Neural progenitor cell (in vitro differentiated cells): ENCODE measurements at regions not wholly inside any gene's neighbourhood (a gene's known extent, or its start where the extent isn't known, plus 50 kb on each side); places are given as distances from the start of the nearest gene placed in this dataset.

Experiments
- DNase-seq: peaks from one replicate; pipeline ENCODE4 v3.0.0-alpha.2; 2016; ENCODE audit warnings: low spot score
- H2AFZ ChIP-seq: fragments of 200-600 bp; sonication (generic); replicated peaks from 2 replicates; pipeline ENCODE4 v1.6.1; 2016; ENCODE audit warnings: antibody characterized with exemption
- H3F3A ChIP-seq: fragments of 200-600 bp; sonication (generic); 2 replicates; pipeline ENCODE4 v1.6.1; 2016; ENCODE audit warnings: antibody characterized with exemption, low read depth
- H3K27ac ChIP-seq: fragments of 200-600 bp; sonication (generic); 2 replicates; pipeline ENCODE4 v1.5.1; 2016; ENCODE audit warnings: mild to moderate bottlenecking
- H3K27me3 ChIP-seq: fragments of 200-600 bp; sonication (generic); 2 replicates; pipeline ENCODE4 v1.6.1; 2016; ENCODE audit warnings: mild to moderate bottlenecking, moderate library complexity
- H3K36me3 ChIP-seq: fragments of 200-600 bp; sonication (generic); 2 replicates; pipeline ENCODE4 v1.5.1; 2016
- H3K4me1 ChIP-seq: fragments of 200-600 bp; sonication (generic); 2 replicates; pipeline ENCODE4 v1.6.1; 2016; ENCODE audit warnings: mixed run types
- H3K4me2 ChIP-seq: fragments of 200-600 bp; sonication (generic); 2 replicates; pipeline ENCODE4 v1.6.1; 2016
- H3K4me3 ChIP-seq: fragments of 200-600 bp; sonication (generic); 2 replicates; pipeline ENCODE4 v1.5.1; 2016
- H3K79me2 ChIP-seq: fragments of 200-600 bp; sonication (generic); 2 replicates; pipeline ENCODE4 v1.6.1; 2016; ENCODE audit warnings: low read depth
- H3K9ac ChIP-seq: fragments of 200-600 bp; sonication (generic); 2 replicates; pipeline ENCODE4 v1.6.1; 2016
- H3K9me3 ChIP-seq: fragments of 200-600 bp; sonication (generic); 2 replicates; pipeline ENCODE4 v1.5.1; 2016; ENCODE audit warnings: low read depth
- H4K20me1 ChIP-seq: fragments of 200-600 bp; sonication (generic); 2 replicates; pipeline ENCODE4 v1.6.1; 2016; ENCODE audit warnings: low read depth
- H3K27ac Mint-ChIP-seq: 3 replicates; pipeline ENCODE4 v1.8.0; 2021; ENCODE audit warnings: mixed read lengths
- H3K27me3 Mint-ChIP-seq: 2 replicates; pipeline ENCODE4 v1.8.0; 2022; ENCODE audit warnings: low read depth, mild to moderate bottlenecking, inconsistent platforms, moderate library complexity, mixed read lengths; ENCODE audit not compliant: insufficient read depth
- H3K36me3 Mint-ChIP-seq: 3 replicates; pipeline ENCODE4 v1.8.0; 2021; ENCODE audit warnings: mixed read lengths
- H3K4me1 Mint-ChIP-seq: 3 replicates; pipeline ENCODE4 v1.8.0; 2021; ENCODE audit warnings: mixed read lengths
- H3K4me3 Mint-ChIP-seq: 3 replicates; pipeline ENCODE4 v1.8.0; 2021; ENCODE audit warnings: mild to moderate bottlenecking, moderate library complexity, mixed read lengths
- H3K9me3 Mint-ChIP-seq: 3 replicates; pipeline ENCODE4 v1.8.0; 2020; ENCODE audit warnings: mixed read lengths
- EZH2 ChIP-seq: fragments of 200-600 bp; sonication (generic); IDR thresholded peaks from 2 replicates; pipeline ENCODE4 v1.6.1; 2017; ENCODE audit warnings: antibody characterized with exemption, mild to moderate bottlenecking, moderate library complexity
- EZH2phosphoT487 ChIP-seq: fragments of 200-600 bp; sonication (generic); IDR thresholded peaks from 2 replicates; pipeline ENCODE4 v1.6.1; 2017; ENCODE audit warnings: antibody characterized with exemption
- TF ChIP-seq, protein P1 (sequence below): fragments of 200-600 bp; sonication (generic); IDR thresholded peaks from 2 replicates; pipeline ENCODE4 v1.5.1; 2017; ENCODE audit warnings: antibody characterized with exemption, mild to moderate bottlenecking

DNA sequence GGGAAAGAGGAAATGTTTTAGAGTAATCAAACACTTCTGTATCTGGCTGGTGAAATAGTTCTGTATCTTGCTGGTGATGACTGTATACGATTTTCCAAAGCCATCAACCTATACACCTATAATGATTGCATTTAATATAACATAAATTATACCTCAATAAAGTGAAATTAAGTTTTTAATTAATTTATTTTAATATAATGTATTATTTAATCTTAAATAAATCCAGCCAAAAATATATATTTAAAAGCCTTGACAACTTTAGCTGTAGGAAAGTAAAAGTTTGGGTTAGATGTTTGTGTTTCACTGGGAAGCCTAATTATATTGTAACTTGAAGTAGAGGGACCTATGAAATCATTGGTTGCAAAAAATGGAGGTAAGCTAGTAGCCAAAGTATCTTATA is 654.8 kb upstream of the MIS18BP1 start:
- Mint-ChIP-seq H3K36me3 (no peaks in the 10 kb centered on the region), H3K4me3 (no peak overlapping the region)
- no peaks in the 10 kb centered on the region for H3K27me3 ChIP-seq

DNA sequence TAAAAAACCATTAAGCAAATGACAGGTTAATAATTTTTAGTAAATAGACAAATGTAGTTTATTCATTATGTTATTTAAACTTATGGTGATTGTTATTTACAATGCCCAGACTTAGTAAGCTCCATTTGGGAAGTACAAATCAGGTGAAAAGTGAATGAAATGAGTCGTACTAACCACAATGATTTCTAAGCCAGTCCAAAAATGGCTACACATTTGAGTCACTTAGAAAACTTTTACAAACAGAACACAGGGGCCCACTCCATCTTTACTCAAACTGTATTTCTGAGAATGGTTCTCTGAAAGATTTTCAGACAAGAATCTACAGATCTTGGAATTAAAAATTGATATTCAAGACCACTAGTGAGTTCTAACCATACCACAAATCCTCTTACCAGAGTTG is 653.3 kb upstream of the MIS18BP1 start:
- H3K27me3 ChIP-seq = no peaks in the 10 kb centered on the region
- H3K4me1 Mint-ChIP-seq = no peaks in the 10 kb centered on the region

More for the DNA sequence above, 654.8 kb upstream of the MIS18BP1 start:
- H3K36me3 ChIP-seq = no peaks in the 10 kb centered on the region
- no peaks in the 10 kb centered on the region for H3F3A ChIP-seq
- TF ChIP-seq, protein P1, sequence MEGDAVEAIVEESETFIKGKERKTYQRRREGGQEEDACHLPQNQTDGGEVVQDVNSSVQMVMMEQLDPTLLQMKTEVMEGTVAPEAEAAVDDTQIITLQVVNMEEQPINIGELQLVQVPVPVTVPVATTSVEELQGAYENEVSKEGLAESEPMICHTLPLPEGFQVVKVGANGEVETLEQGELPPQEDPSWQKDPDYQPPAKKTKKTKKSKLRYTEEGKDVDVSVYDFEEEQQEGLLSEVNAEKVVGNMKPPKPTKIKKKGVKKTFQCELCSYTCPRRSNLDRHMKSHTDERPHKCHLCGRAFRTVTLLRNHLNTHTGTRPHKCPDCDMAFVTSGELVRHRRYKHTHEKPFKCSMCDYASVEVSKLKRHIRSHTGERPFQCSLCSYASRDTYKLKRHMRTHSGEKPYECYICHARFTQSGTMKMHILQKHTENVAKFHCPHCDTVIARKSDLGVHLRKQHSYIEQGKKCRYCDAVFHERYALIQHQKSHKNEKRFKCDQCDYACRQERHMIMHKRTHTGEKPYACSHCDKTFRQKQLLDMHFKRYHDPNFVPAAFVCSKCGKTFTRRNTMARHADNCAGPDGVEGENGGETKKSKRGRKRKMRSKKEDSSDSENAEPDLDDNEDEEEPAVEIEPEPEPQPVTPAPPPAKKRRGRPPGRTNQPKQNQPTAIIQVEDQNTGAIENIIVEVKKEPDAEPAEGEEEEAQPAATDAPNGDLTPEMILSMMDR = no peak
- TF ChIP-seq EZH2phosphoT487 (no peak), EZH2 (no peak)
- no peaks in the 10 kb centered on the region for H4K20me1 ChIP-seq
- no peaks in the 10 kb centered on the region for H3K9me3 ChIP-seq
- no peak overlapping the region for H3K4me2 ChIP-seq
- no peaks in the 10 kb centered on the region for H3K27me3 Mint-ChIP-seq
- no peak for DNase-seq
- no peak overlapping the region for H3K27ac ChIP-seq
- H3K9ac ChIP-seq = no peak overlapping the region
- no peak overlapping the region for H3K4me3 ChIP-seq
- H3K4me1 Mint-ChIP-seq = no peaks in the 10 kb centered on the region
- H3K27ac Mint-ChIP-seq = no peak overlapping the region
- H3K79me2 ChIP-seq = no peaks in the 10 kb centered on the region
- no peak overlapping the region for H2AFZ ChIP-seq
- H3K9me3 Mint-ChIP-seq = no peaks in the 10 kb centered on the region
- H3K4me1 ChIP-seq = no peaks in the 10 kb centered on the region

DNA sequence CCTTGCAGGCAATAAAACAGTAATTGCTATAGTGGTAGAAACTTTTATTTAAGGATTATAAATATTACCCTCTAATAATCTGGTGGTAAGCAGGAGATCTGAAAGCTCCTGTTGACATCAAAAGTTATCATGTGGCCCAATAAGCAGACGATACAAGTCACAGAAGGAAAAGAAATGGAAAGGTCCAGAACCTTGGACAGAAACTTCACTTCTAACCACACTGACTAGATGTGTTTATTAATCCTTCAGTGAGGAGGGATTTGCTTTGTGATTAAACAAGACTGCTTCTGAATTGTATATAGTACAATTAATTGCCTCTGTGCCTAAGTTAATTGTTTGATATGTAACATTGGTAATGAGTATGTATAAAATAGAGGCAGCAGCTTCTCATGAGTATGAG is 652.7 kb upstream of the MIS18BP1 start:
- TF ChIP-seq EZH2phosphoT487 = no peak
- TF ChIP-seq EZH2 = no peak
- TF ChIP-seq, protein P1 = no peak
- Histone ChIP-seq H2AFZ (no peak overlapping the region), H3K9ac (no peak overlapping the region), H3K4me1 (no peaks in the 10 kb centered on the region), H4K20me1 (no peaks in the 10 kb centered on the region), H3K4me3 (no peak overlapping the region), H3K79me2 (no peaks in the 10 kb centered on the region), H3K9me3 (no peaks in the 10 kb centered on the region), H3K27ac (no peak overlapping the region), H3K36me3 (no peaks in the 10 kb centered on the region), H3F3A (no peaks in the 10 kb centered on the region), H3K27me3 (no peaks in the 10 kb centered on the region), H3K4me2 (no peak overlapping the region)
- no peaks in the 10 kb centered on the region for H3K9me3 Mint-ChIP-seq
- H3K4me1 Mint-ChIP-seq = no peaks in the 10 kb centered on the region
- DNase-seq = no peak
- H3K27ac Mint-ChIP-seq = no peak overlapping the region
- no peaks in the 10 kb centered on the region for H3K36me3 Mint-ChIP-seq
- H3K4me3 Mint-ChIP-seq = no peak overlapping the region
- H3K27me3 Mint-ChIP-seq = no peaks in the 10 kb centered on the region

More for the DNA sequence above, 653.3 kb upstream of the MIS18BP1 start:
- TF ChIP-seq, protein P1 = no peak
- DNase-seq = no peak
- Histone ChIP-seq H3K4me2 (no peak overlapping the region), H3K79me2 (no peaks in the 10 kb centered on the region), H3K36me3 (no peaks in the 10 kb centered on the region), H2AFZ (no peak overlapping the region), H3F3A (no peaks in the 10 kb centered on the region), H3K27ac (no peak overlapping the region), H4K20me1 (no peaks in the 10 kb centered on the region), H3K9me3 (no peaks in the 10 kb centered on the region), H3K4me3 (no peak overlapping the region), H3K9ac (no peak overlapping the region), H3K4me1 (no peaks in the 10 kb centered on the region)
- Mint-ChIP-seq H3K4me3 (no peak overlapping the region), H3K36me3 (no peaks in the 10 kb centered on the region), H3K27ac (no peak overlapping the region), H3K27me3 (no peaks in the 10 kb centered on the region), H3K9me3 (no peaks in the 10 kb centered on the region)

DNA sequence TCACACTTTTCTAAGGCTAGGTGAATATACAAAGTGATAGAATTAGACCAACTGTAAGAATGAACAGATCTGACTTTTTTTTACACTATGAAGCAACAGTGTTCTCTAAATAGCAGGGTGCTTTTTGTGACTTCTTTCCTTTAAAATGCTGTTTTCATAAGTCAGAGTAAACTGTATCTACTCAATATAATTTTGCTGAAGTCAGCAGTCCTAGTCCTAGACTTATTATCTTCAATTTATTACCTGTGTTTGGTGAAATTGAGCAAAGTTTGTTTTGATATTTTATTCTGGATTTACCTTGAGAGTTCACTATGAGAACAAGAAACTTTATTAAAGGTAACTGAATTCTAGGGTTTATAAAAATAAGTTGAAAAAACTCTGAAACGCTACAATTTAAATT is 651.3 kb upstream of the MIS18BP1 start:
- no peak for DNase-seq
- Mint-ChIP-seq H3K27me3 (no peaks in the 10 kb centered on the region), H3K9me3 (no peaks in the 10 kb centered on the region), H3K4me3 (no peak overlapping the region), H3K27ac (no peak overlapping the region), H3K36me3 (no peaks in the 10 kb centered on the region), H3K4me1 (no peaks in the 10 kb centered on the region)
- no peak overlapping the region for H3K9ac ChIP-seq
- no peaks in the 10 kb centered on the region for H3K27me3 ChIP-seq
- no peak overlapping the region for H3K4me3 ChIP-seq
- H3K4me2 ChIP-seq = no peak overlapping the region
- no peak for TF ChIP-seq EZH2phosphoT487
- TF ChIP-seq, protein P1 = no peak
- TF ChIP-seq EZH2 = no peak
- no peaks in the 10 kb centered on the region for H3K36me3 ChIP-seq
- no peaks in the 10 kb centered on the region for H3K4me1 ChIP-seq
- H2AFZ ChIP-seq = no peak overlapping the region
- H3F3A ChIP-seq = no peaks in the 10 kb centered on the region
- no peaks in the 10 kb centered on the region for H3K9me3 ChIP-seq
- H4K20me1 ChIP-seq = no peaks in the 10 kb centered on the region
- H3K27ac ChIP-seq = no peak overlapping the region
- no peaks in the 10 kb centered on the region for H3K79me2 ChIP-seq
